SU-DHL-6 (cell line): ENCODE measurements at regions not wholly inside any gene's neighbourhood (a gene's known extent, or its start where the extent isn't known, plus 50 kb on each side); places are given as distances from the start of the nearest gene placed in this dataset.

Experiments used
- H2AFZ ChIP-seq: fragments of 200-600 bp; sonication (generic); 2 replicates; pipeline ENCODE4 v1.6.1; 2014; ENCODE audit warnings: low read depth, mild to moderate bottlenecking, moderate library complexity, mixed read lengths, antibody characterized with exemption, low read length; ENCODE audit not compliant: severe bottlenecking
- H3F3A ChIP-seq: fragments of 200-600 bp; shearing (Covaris generic); 2 replicates; pipeline ENCODE4 v1.6.0; 2016; ENCODE audit warnings: antibody characterized with exemption, mild to moderate bottlenecking; ENCODE audit not compliant: insufficient read depth
- H3K27ac ChIP-seq: fragments of 200-600 bp; sonication (generic); 2 replicates; pipeline ENCODE4 v1.5.1; 2016; ENCODE audit warnings: low read depth, mild to moderate bottlenecking, low read length, moderate library complexity, mixed read lengths
- H3K27me3 ChIP-seq: fragments of 200-600 bp; sonication (generic), shearing (Covaris generic); 2 replicates; pipeline ENCODE4 v1.6.0; 2014; ENCODE audit warnings: mild to moderate bottlenecking, low read length
- H3K36me3 ChIP-seq: fragments of 200-600 bp; sonication (generic); 2 replicates; pipeline ENCODE4 v1.6.1; 2014; ENCODE audit warnings: mild to moderate bottlenecking, low read length, mixed read lengths
- H3K4me2 ChIP-seq: fragments of 300-600, 200-600 bp; shearing (Covaris generic), sonication (generic); 2 replicates; pipeline ENCODE4 v1.6.0; 2014; ENCODE audit warnings: low read length, low read depth, mild to moderate bottlenecking; ENCODE audit not compliant: poor library complexity, severe bottlenecking
- H3K4me3 ChIP-seq: fragments of 200-600 bp; sonication (generic); 2 replicates; pipeline ENCODE4 v1.5.1; 2014; ENCODE audit warnings: antibody characterized with exemption, low read length, mild to moderate bottlenecking, mixed read lengths; ENCODE audit not compliant: insufficient read depth, poor library complexity, severe bottlenecking
- H3K79me2 ChIP-seq: fragments of 200-600 bp; sonication (generic); 2 replicates; pipeline ENCODE4 v1.6.1; 2014; ENCODE audit warnings: mild to moderate bottlenecking, low read length, moderate library complexity; ENCODE audit not compliant: insufficient read depth
- H3K9ac ChIP-seq: fragments of 200-600 bp; sonication (generic); 2 replicates; pipeline ENCODE4 v1.7.0; 2014; ENCODE audit warnings: mild to moderate bottlenecking, low read length
- H3K9me2 ChIP-seq: fragments of 200-600 bp; sonication (generic); replicated peaks from 2 replicates; pipeline ENCODE4 v1.6.1; 2014; ENCODE audit warnings: low read length; ENCODE audit not compliant: insufficient read depth
- H3K9me3 ChIP-seq: fragments of 200-600 bp; sonication (generic); 2 replicates; pipeline ENCODE4 v1.6.1; 2014; ENCODE audit warnings: low read length, mixed read lengths; ENCODE audit not compliant: insufficient read depth
- H4K20me1 ChIP-seq: fragments of 200-600 bp; sonication (generic); 2 replicates; pipeline ENCODE4 v1.6.1; 2014; ENCODE audit warnings: low read depth, mild to moderate bottlenecking, antibody characterized with exemption, low read length, moderate library complexity, mixed read lengths
- CTCF ChIP-seq: fragments of 200-600 bp; sonication (generic); IDR thresholded peaks from one replicate; pipeline ENCODE4 v1.5.1; 2017; ENCODE audit warnings: antibody characterized with exemption, mild to moderate bottlenecking, low read length, moderate library complexity; ENCODE audit not compliant: insufficient read depth, poor library complexity, severe bottlenecking
- EZH2phosphoT487 ChIP-seq: fragments of 200-600 bp; sonication (generic), shearing (Covaris generic); conservative IDR thresholded peaks from 2 replicates; pipeline ENCODE4 v1.6.1; 2018; ENCODE audit warnings: mild to moderate bottlenecking, antibody characterized with exemption, low read length, moderate library complexity, mixed read lengths

DNA sequence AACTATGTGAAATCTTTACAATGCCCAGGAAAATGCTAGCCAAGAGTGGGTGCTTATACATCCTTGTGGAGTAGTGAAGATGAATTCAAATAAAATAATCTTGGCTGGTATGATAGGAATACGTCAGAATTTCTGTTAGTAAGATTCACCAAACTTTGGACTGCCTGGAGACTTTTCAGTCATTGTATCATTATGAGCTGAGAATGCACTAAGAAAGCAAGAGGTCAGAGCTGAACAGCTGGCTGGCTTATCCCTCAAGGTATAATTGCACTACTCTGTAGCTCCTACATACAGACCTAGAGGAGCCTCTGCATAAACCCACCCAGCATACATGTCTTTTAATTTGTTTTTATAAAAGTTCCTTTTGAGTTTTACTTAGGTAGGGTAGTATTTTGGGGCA lies 568.5 kb upstream of the RIOK2 start:
- no peaks in the 10 kb centered on the region for H3K27me3 ChIP-seq
- no peaks in the 10 kb centered on the region for H3K9me2 ChIP-seq
- no peak overlapping the region for H3K9ac ChIP-seq
- no peak overlapping the region for H2AFZ ChIP-seq
- no peaks in the 10 kb centered on the region for H3K9me3 ChIP-seq
- H3K36me3 ChIP-seq = no peaks in the 10 kb centered on the region
- H3K79me2 ChIP-seq = no peaks in the 10 kb centered on the region
- H3K4me2 ChIP-seq = no peak overlapping the region
- no peaks in the 10 kb centered on the region for H3F3A ChIP-seq
- H3K4me3 ChIP-seq = no peak overlapping the region
- H3K27ac ChIP-seq = no peak overlapping the region
- H4K20me1 ChIP-seq = no peaks in the 10 kb centered on the region
- no peak for TF ChIP-seq EZH2phosphoT487
- TF ChIP-seq CTCF = no peak

DNA sequence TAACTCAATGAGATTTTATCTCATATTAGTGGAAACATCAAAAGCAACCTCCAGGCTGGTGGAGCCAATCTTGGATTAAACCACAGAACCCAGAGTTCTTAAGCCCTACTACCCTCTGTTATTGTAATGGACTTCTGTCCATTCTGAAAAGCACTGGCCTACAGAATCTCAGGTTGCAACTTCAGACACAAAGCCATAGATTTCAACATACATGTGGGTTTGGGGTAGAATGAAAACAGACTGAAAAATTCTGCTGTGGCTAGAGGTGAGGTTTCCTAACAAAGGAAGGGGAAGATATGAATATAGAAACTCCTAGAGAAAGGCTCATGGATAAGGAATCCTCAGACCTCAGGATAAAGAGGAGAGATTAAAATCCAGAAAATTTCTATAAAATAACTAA lies 569.8 kb upstream of the RIOK2 start:
- H3K4me3 ChIP-seq = no peak overlapping the region

GRCh38 chr5:97762483-97762882 lies 579.4 kb upstream of the RIOK2 start:
- Histone ChIP-seq H2AFZ (no peak overlapping the region), H4K20me1 (no peaks in the 10 kb centered on the region), H3K9me3 (no peaks in the 10 kb centered on the region), H3F3A (no peaks in the 10 kb centered on the region), H3K27ac (no peak overlapping the region), H3K9me2 (no peaks in the 10 kb centered on the region), H3K4me2 (no peak overlapping the region), H3K9ac (no peak overlapping the region), H3K79me2 (no peaks in the 10 kb centered on the region), H3K4me3 (no peak overlapping the region), H3K36me3 (no peaks in the 10 kb centered on the region), H3K27me3 (no peaks in the 10 kb centered on the region)
- TF ChIP-seq CTCF (no peak), EZH2phosphoT487 (no peak)

More for the DNA sequence above, 569.8 kb upstream of the RIOK2 start:
- Histone ChIP-seq H3K9me2 (no peaks in the 10 kb centered on the region), H3K9me3 (no peaks in the 10 kb centered on the region), H3K27ac (no peak overlapping the region), H2AFZ (no peak overlapping the region), H3K27me3 (no peaks in the 10 kb centered on the region), H3K4me2 (no peak overlapping the region), H3K36me3 (no peaks in the 10 kb centered on the region), H4K20me1 (no peaks in the 10 kb centered on the region), H3K79me2 (no peaks in the 10 kb centered on the region), H3K9ac (no peak overlapping the region), H3F3A (no peaks in the 10 kb centered on the region)
- TF ChIP-seq CTCF (no peak), EZH2phosphoT487 (no peak)
